ENCODE measurements at regions not wholly inside any gene's neighbourhood (a gene's known extent, or its start where the extent isn't known, plus 50 kb on each side); places are given as distances from the start of the nearest gene placed in this dataset.
"Not testable (repeated sequence)": the region's sequence is repeated elsewhere in the genome, so short reads cannot be mapped to it uniquely, and the experiment has no call there.

DNA sequence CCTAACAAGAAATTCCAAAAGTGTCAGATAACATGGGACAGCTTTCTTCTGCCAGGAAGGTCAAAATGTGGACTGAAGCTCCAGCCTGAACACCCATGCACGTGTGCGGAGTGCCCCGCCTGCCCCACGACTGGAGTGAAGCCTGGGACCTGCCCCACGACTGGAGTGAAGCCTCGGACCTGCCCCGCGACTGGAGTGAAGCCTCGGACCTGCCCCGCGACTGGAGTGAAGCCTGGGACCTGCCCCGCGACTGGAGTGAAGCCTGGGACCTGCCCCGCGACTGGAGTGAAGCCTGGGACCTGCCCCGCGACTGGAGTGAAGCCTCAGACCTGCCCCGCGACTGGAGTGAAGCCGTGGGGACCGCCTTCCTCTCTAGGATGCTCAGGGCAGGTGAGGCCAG lies 61.4 kb upstream of the ACTRT2 start:
- H4K8ac ChIP-seq (ENCODE audit: extremely low read depth, insufficient read depth, low read length); H3K9ac ChIP-seq (replicated peaks in 1 of 4; ENCODE audit: extremely low read depth in 1 of 4, low read depth in 3 of 4, low read length in 3 of 4); H4K20me1 ChIP-seq (replicated peaks in 1 of 2; ENCODE audit: control insufficient read depth in 1 of 2, insufficient read depth in 2 of 2, low read length in 2 of 2); H3K14ac ChIP-seq (ENCODE audit: insufficient read length); H2BK5ac ChIP-seq (ENCODE audit: low read depth, low read length); H2BK120ac ChIP-seq (replicated peaks; ENCODE audit: low read depth, low read length); POLR2A ChIA-PET (ENCODE audit: partially characterized antibody); H4K91ac ChIP-seq (replicated peaks; ENCODE audit: insufficient read length, low read length); DNase-seq (ENCODE audit: low read depth in 1 of 2, low spot score in 2 of 2); H3K4ac ChIP-seq (replicated peaks; ENCODE audit: insufficient read length, low read depth, low read length); H3K18ac ChIP-seq (ENCODE audit: extremely low read depth, low read length); H3K79me1 ChIP-seq (ENCODE audit: low read depth, low read length); H3K4me2 ChIP-seq (ENCODE audit: insufficient read depth in 1 of 2, low read depth in 2 of 2, low read length in 2 of 2); FAIRE-seq; H3K79me2 ChIP-seq (ENCODE audit: control insufficient read depth in 1 of 2, insufficient read depth in 2 of 2, low read length in 2 of 2); H2BK20ac ChIP-seq (ENCODE audit: low read length); H3K27ac ChIP-seq (ENCODE audit: low read depth, low read length); H2AFZ ChIP-seq (ENCODE audit: low read length); H2BK15ac ChIP-seq (ENCODE audit: low read length); H3K27me3 ChIP-seq (replicated peaks in 1 of 4; ENCODE audit: control insufficient read depth in 3 of 4, extremely low read depth in 1 of 4, insufficient read depth in 3 of 4, low read length in 3 of 4); H3K4me1 ChIP-seq (replicated peaks in 1 of 4; ENCODE audit: control insufficient read depth in 3 of 4, insufficient read depth in 4 of 4, low read length in 3 of 4); H2AK5ac ChIP-seq (ENCODE audit: low read depth, low read length); H3K36me3 ChIP-seq (ENCODE audit: control insufficient read depth in 2 of 4, insufficient read depth in 4 of 4, low read length in 3 of 4); H3K4me3 ChIP-seq (ENCODE audit: extremely low read depth in 1 of 4, insufficient read depth in 2 of 4, low read depth in 3 of 4, low read length in 4 of 4); H4K5ac ChIP-seq (ENCODE audit: insufficient read length, low read depth, low read length); H2BK12ac ChIP-seq (ENCODE audit: low read depth, low read length); H3K23ac ChIP-seq (ENCODE audit: insufficient read length); H3K23me2 ChIP-seq (ENCODE audit: low read depth, low read length); H3K56ac ChIP-seq (replicated peaks; ENCODE audit: insufficient read length, low read depth, low read length): not testable (repeated sequence)
- CTCF ChIA-PET (ENCODE audit: partially characterized antibody): interaction anchor here (0.7 kb wide), 1 partner anchor 512 kb away, joined by 3 read pairs; no protein-coding TSS in a partner anchor
- peaks cover 75 to 78% of the 10 kb centered on the region in 2 experiments for H3K9me3 ChIP-seq (ENCODE audit: insufficient read depth in 2 of 2, low read depth in 1 of 2, low read length in 1 of 2)
- 70% methylated on average over 5 of the region's 21 CpGs; no CpG with 5 or more reads in 1 of the 2 experiments for WGBS, 2 experiments (ENCODE audit: extremely low coverage in 1 of 2, insufficient coverage in 1 of 2, insufficient read length in 1 of 2, insufficient replicate concordance in 2 of 2, low coverage in 1 of 2, low lambda C conversion rate in 2 of 2, missing lambda C conversion rate in 1 of 2)
